SK-N-SH (cell line): ENCODE measurements at regions not wholly inside any gene's neighbourhood (a gene's known extent, or its start where the extent isn't known, plus 50 kb on each side); places are given as distances from the start of the nearest gene placed in this dataset.

Source experiments
- CTCF ChIA-PET: fragments of 300-600, 350-600 bp; formaldehyde crosslinking; extraction: SDS; loops from one replicate; lab custom pipeline; 2021; lab: Yijun Ruan, JAX
- POLR2A ChIA-PET: fragments of 350-600 bp; sonication (Branson Sonifier 250); formaldehyde crosslinking; extraction: SDS; loops from one replicate; lab custom pipeline; 2020; ENCODE audit warnings: antibody characterized with exemption, inconsistent platforms; lab: Yijun Ruan, JAX
- DNase-seq: peaks from one replicate; pipeline ENCODE4 v3.0.0; 2012
- H2AFZ ChIP-seq: fragments of 200-600 bp; sonication (generic); 2 replicates; pipeline ENCODE4 v1.8.1; 2016; ENCODE audit warnings: antibody characterized with exemption, mild to moderate bottlenecking, low read depth
- H3F3A ChIP-seq: fragments of 200-600 bp; sonication (generic); replicated peaks from 2 replicates; pipeline ENCODE3; 2016; ENCODE audit warnings: antibody characterized with exemption, mild to moderate bottlenecking; ENCODE audit not compliant: insufficient read depth
- H3K27ac ChIP-seq, 2 experiments: fragments of 200-500 bp in 1 of 2; fragments of 200-600 bp in 1 of 2; sonication (Bioruptor generic) in 1 of 2; sonication (generic), shearing (Covaris generic) in 1 of 2; 2 replicates each; pipeline versions ENCODE4 v1.5.1 to v1.6.1; 2014 to 2016; ENCODE audit warnings: low read depth in 2 of 2, inconsistent platforms in 1 of 2, low read length in 1 of 2, mild to moderate bottlenecking in 1 of 2, mixed read lengths in 1 of 2
- H3K27me3 ChIP-seq: fragments of 200-600 bp; sonication (generic), shearing (Covaris generic); 2 replicates; pipeline ENCODE4 v1.6.1; 2016; ENCODE audit warnings: mixed run types; ENCODE audit not compliant: insufficient read depth
- H3K36me3 ChIP-seq, 2 experiments: fragments of 200-500 bp in 1 of 2; fragments of 200-600 bp in 1 of 2; sonication (Bioruptor generic) in 1 of 2; sonication (generic) in 1 of 2; replicated peaks in 1 of 2; 2 replicates each; pipeline versions ENCODE3 to v1.5.1; 2014 to 2016; ENCODE audit warnings: low read length in 1 of 2, mild to moderate bottlenecking in 1 of 2; ENCODE audit not compliant: insufficient read depth in 2 of 2, control insufficient read depth in 1 of 2
- H3K4me1 ChIP-seq, 2 experiments: fragments of 200-500 bp in 1 of 2; fragments of 200-600 bp in 1 of 2; sonication (Bioruptor generic) in 1 of 2; sonication (generic), shearing (Covaris generic) in 1 of 2; 2 replicates each; pipeline versions ENCODE4 v1.5.1 to v1.6.1; 2014 to 2016; ENCODE audit warnings: low read depth in 1 of 2, low read length in 1 of 2, mixed run types in 1 of 2; ENCODE audit not compliant: insufficient read depth in 2 of 2, control insufficient read depth in 1 of 2
- H3K4me2 ChIP-seq: fragments of 200-600 bp; sonication (generic), shearing (Covaris generic); 2 replicates; pipeline ENCODE4 v1.6.1; 2017; ENCODE audit warnings: mixed run types
- H3K4me3 ChIP-seq, 2 experiments: fragments of 200-500 bp in 1 of 2; fragments of 200-600 bp in 1 of 2; sonication (Bioruptor generic) in 1 of 2; sonication (generic), shearing (Covaris generic) in 1 of 2; 2 replicates each; pipeline versions ENCODE4 v1.5.1 to v1.8.1; 2014 to 2016; ENCODE audit warnings: low read depth in 2 of 2, inconsistent platforms in 1 of 2, low read length in 1 of 2, mild to moderate bottlenecking in 1 of 2, mixed read lengths in 1 of 2, moderate library complexity in 1 of 2
- H3K79me2 ChIP-seq: fragments of 200-600 bp; sonication (generic); 2 replicates; pipeline ENCODE4 v1.8.1; 2017; ENCODE audit warnings: mild to moderate bottlenecking; ENCODE audit not compliant: insufficient read depth
- H3K9ac ChIP-seq: fragments of 200-600 bp; sonication (generic); 2 replicates; pipeline ENCODE4 v1.6.1; 2017; ENCODE audit warnings: mixed run types
- H3K9me2 ChIP-seq: fragments of 200-600 bp; sonication (generic); 2 replicates; pipeline ENCODE4 v1.6.1; 2017; ENCODE audit warnings: mixed run types
- H3K9me3 ChIP-seq: fragments of 200-600 bp; sonication (generic); 2 replicates; pipeline ENCODE4 v1.6.1; 2017; ENCODE audit warnings: mixed run types, mild to moderate bottlenecking, moderate library complexity
- H4K20me1 ChIP-seq: fragments of 200-600 bp; sonication (generic); 2 replicates; pipeline ENCODE4 v1.6.1; 2017; ENCODE audit warnings: mild to moderate bottlenecking, mixed run types; ENCODE audit not compliant: insufficient read depth
- EZH2phosphoT487 ChIP-seq: fragments of 200-600 bp; sonication (generic); IDR thresholded peaks from 2 replicates; pipeline ENCODE4 v1.6.1; 2017; ENCODE audit warnings: low read depth, mixed run types, mild to moderate bottlenecking, antibody characterized with exemption, moderate library complexity, borderline replicate concordance
- IRF3 ChIP-seq: fragments of 150-350 bp; IDR thresholded peaks from 2 replicates; pipeline ENCODE4 v1.6.1; 2016; ENCODE audit warnings: mild to moderate bottlenecking, low read depth, low read length
- JUND ChIP-seq: IDR thresholded peaks from 2 replicates; pipeline ENCODE4 v1.4.0; 2012
- MEF2A ChIP-seq: IDR thresholded peaks from 2 replicates; pipeline ENCODE4 v1.4.0; 2012; ENCODE audit warnings: low read depth, borderline replicate concordance
- MXI1 ChIP-seq: IDR thresholded peaks from 2 replicates; pipeline ENCODE4 v1.6.1; 2012; ENCODE audit warnings: mild to moderate bottlenecking, low read depth, low read length, improper control_type of control experiment
- PBX3 ChIP-seq: IDR thresholded peaks from 2 replicates; pipeline ENCODE4; 2012
- POLR2AphosphoS5 ChIP-seq: IDR thresholded peaks from 2 replicates; pipeline ENCODE4 v1.6.1; 2012; ENCODE audit warnings: low read depth, low read length
- RAD21 ChIP-seq: IDR thresholded peaks from 2 replicates; pipeline ENCODE4 v1.6.1; 2012; ENCODE audit warnings: mild to moderate bottlenecking, low read length
- RCOR1 ChIP-seq: fragments of 150-350 bp; IDR thresholded peaks from 2 replicates; pipeline ENCODE4 v1.6.1; 2017; ENCODE audit warnings: antibody characterized with exemption, low read length
- REST ChIP-seq: IDR thresholded peaks from 2 replicates; pipeline ENCODE4 v1.6.1; 2012; ENCODE audit warnings: mild to moderate bottlenecking, low read depth, low read length, moderate library complexity
- SMC3 ChIP-seq: IDR thresholded peaks from 2 replicates; pipeline ENCODE4 v1.6.1; 2012; ENCODE audit warnings: low read depth, low read length, improper control_type of control experiment
- USF1 ChIP-seq: IDR thresholded peaks from 2 replicates; pipeline ENCODE4 v1.4.0; 2012; ENCODE audit warnings: low read depth, borderline replicate concordance
- USF2 ChIP-seq: fragments of 150-350 bp; IDR thresholded peaks from 2 replicates; pipeline ENCODE4 v1.6.1; 2017; ENCODE audit warnings: antibody characterized with exemption, low read length, low read depth, borderline replicate concordance
- ZBTB33 ChIP-seq: IDR thresholded peaks from 2 replicates; pipeline ENCODE4 v1.4.0; 2012; ENCODE audit warnings: low read depth, borderline replicate concordance
- WGBS: methylation state at CpG from one replicate; pipeline ENCODE4 v1.1.6; 2017; ENCODE audit warnings: low lambda C conversion rate; 5-methylcytosine and 5-hydroxymethylcytosine counted together

DNA sequence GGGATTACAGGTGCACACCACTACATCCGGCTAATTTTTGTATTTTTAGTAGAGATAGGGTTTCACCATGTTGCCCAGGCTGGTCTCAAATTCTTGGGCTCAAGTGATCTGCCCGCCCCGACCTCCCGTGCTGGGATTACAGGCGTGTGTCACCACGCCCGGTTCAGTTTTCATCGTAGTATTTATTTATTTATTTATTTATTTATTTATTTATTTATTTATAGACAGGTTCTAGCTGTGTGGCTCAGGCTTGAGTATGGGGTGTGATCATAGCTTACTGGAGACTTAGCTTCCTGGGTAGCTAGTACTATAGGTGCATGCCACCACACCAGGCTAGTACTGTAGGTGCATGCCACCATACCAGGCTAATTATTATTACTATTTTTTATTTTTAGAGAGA lies 64.1 kb upstream of the STOX2 start:
- TF ChIP-seq USF1 (no peak), REST (no peak), JUND (no peak), PBX3 (no peak), MXI1 (no peak), MEF2A (no peak), IRF3 (no peak), POLR2AphosphoS5 (no peak), ZBTB33 (no peak), EZH2phosphoT487 (no peak), RCOR1 (no peak), RAD21 (no peak), USF2 (no peak), SMC3 (no peak)
- CTCF ChIA-PET, result interaction anchor here (0.8 to 6.2 kb wide), 24 partner anchors 8 to 424 kb away, joined by 3 to 128 read pairs (median 5); partner anchors contain the start of gene STOX2
- Histone ChIP-seq H2AFZ (no peak overlapping the region), H3K27ac (no peak overlapping the region), H3K36me3 (no peaks in the 10 kb centered on the region), H3K4me3 (no peak overlapping the region), H3K79me2 (no peaks in the 10 kb centered on the region), H3K4me2 (no peak overlapping the region), H3K9me3 (no peaks in the 10 kb centered on the region), H3K9ac (no peak overlapping the region), H3F3A (no peaks in the 10 kb centered on the region), H3K27me3 (no peaks in the 10 kb centered on the region), H3K4me1 (peaks cover 0 to 4% of the 10 kb centered on the region in 2 experiments; a peak in 1 of 4 replicates), H4K20me1 (no peaks in the 10 kb centered on the region), H3K9me2 (no peaks in the 10 kb centered on the region)
- WGBS, result 76% methylated on average over 8 of the region's 8 CpGs
- DNase-seq, result no peak
- POLR2A ChIA-PET, result interaction anchor here (0.7 to 1.5 kb wide), 3 partner anchors 64 to 259 kb away, joined by 3 to 7 read pairs (median 4); partner anchors contain the start of gene STOX2
